A673 (cell line): ENCODE measurements at regions not wholly inside any gene's neighbourhood (a gene's known extent, or its start where the extent isn't known, plus 50 kb on each side); places are given as distances from the start of the nearest gene placed in this dataset.

Source experiments
- BruUV-seq: library from RNA; stranded (reverse); fragments of 400-500 nt; replicated peaks from 2 replicates; lab custom pipeline; 2021; lab: Mats Ljungman, UMichigan
- CTCF ChIA-PET: fragments of 300-600 bp; sonication (Branson Sonifier 250); formaldehyde crosslinking; loops from one replicate; lab custom pipeline; 2022; ENCODE audit warnings: antibody characterized with exemption; lab: Charles Lee
- POLR2A ChIA-PET: fragments of 300-600 bp; sonication (Branson Sonifier 250); formaldehyde crosslinking; loops from one replicate; lab custom pipeline; 2022; ENCODE audit warnings: antibody characterized with exemption; ENCODE audit not compliant: low non-redundant PET; lab: Charles Lee
- DNase-seq: peaks from one replicate; pipeline ENCODE4 v3.0.0-alpha.2; 2015; ENCODE audit warnings: low spot score
- H3K27ac ChIP-seq: fragments of 200-600 bp; sonication (generic); 2 replicates; pipeline ENCODE4 v1.5.1; 2016; ENCODE audit warnings: mixed run types, low read depth, mild to moderate bottlenecking, mixed read lengths, antibody characterized with exemption, low read length; ENCODE audit not compliant: poor library complexity, severe bottlenecking
- H3K27me3 ChIP-seq: fragments of 200-600 bp; sonication (generic); replicated peaks from 2 replicates; pipeline ENCODE4 v1.6.1; 2017; ENCODE audit warnings: mixed run types, low read depth, mild to moderate bottlenecking, mixed read lengths, antibody characterized with exemption, low read length; ENCODE audit not compliant: insufficient read depth, poor library complexity
- H3K36me3 ChIP-seq: fragments of 200-600 bp; sonication (generic); 2 replicates; pipeline ENCODE4 v1.6.1; 2016; ENCODE audit warnings: mixed run types, mild to moderate bottlenecking, mixed read lengths, antibody characterized with exemption, low read length; ENCODE audit not compliant: insufficient read depth, poor library complexity, severe bottlenecking
- H3K4me1 ChIP-seq: fragments of 200-600 bp; sonication (generic); 2 replicates; pipeline ENCODE4 v1.6.1; 2017; ENCODE audit warnings: mixed run types, mild to moderate bottlenecking, mixed read lengths, antibody characterized with exemption, low read length; ENCODE audit not compliant: insufficient read depth, poor library complexity, severe bottlenecking
- H3K4me3 ChIP-seq: fragments of 200-600 bp; sonication (generic); 2 replicates; pipeline ENCODE4 v1.5.1; 2016; ENCODE audit warnings: low read depth, mixed run types, mild to moderate bottlenecking, mixed read lengths, low read length; ENCODE audit not compliant: poor library complexity, severe bottlenecking
- H3K9me3 ChIP-seq: fragments of 200-600 bp; sonication (generic); 2 replicates; pipeline ENCODE4 v1.6.1; 2016; ENCODE audit warnings: mixed run types, low read depth, mild to moderate bottlenecking, mixed read lengths, antibody characterized with exemption, low read length; ENCODE audit not compliant: poor library complexity, severe bottlenecking
- CTCF ChIP-seq: fragments of 300-800, 200-600 bp; sonication (generic); conservative IDR thresholded peaks from 2 replicates; pipeline ENCODE4 v1.5.1; 2017; ENCODE audit warnings: low read depth, mild to moderate bottlenecking, antibody characterized with exemption, low read length, moderate library complexity, mixed read lengths
- EZH2 ChIP-seq: fragments of 200-600 bp; sonication (generic); IDR thresholded peaks from 2 replicates; pipeline ENCODE4 v1.6.1; 2017; ENCODE audit warnings: borderline replicate concordance, low read depth, mild to moderate bottlenecking, mixed read lengths, antibody characterized with exemption, low read length; ENCODE audit not compliant: poor library complexity, severe bottlenecking
- intact Hi-C: fragments of 100-400 bp; cut with micrococcal nuclease; formaldehyde crosslinking; loops from one replicate; pipeline ENCODE4 v1.10.0; 2022; ENCODE audit not compliant: unreplicated experiment

DNA sequence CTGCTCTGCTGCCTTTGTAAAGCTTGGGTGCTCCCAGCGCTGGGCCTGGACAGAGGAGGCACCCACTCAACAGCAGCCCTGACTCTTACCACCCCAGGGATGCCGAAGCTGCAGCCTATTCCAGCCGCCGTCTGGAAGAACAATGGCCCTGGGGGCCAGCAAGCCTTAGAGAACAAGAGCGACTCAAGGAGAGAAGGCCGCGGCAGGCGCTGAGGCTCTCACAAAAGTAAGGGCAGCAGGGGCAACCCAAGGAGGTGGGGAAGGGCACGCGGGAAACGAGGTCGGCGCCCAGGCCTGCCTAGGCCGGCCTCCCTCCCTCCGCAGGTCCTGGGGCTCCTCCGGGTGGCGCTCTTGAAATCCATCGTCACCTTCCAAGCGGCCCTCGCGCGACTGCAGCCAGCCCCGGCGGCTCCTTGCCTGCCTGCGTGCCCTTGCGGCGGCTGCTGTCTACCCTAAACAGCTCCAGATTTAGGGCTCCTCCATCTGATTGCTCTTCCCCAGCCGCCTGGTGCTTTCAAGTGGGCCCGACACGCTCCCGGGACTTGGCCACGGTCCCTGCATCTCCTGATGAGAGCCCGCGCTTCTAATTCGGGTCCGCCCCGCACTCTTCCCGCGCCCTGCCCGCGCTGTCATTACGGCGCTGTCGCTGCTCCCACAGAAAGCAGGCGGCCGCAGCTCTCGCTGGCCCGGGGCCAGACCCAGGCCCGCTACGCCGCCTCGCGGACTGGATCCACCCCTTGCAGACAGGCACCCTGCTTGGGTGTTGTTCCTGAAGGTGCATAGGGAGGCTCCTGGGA is 213.3 kb downstream of the SEMA6A start:
- TF ChIP-seq CTCF (0 out of 2 replicates have a peak, but pooled peaks have one; percentile 24), EZH2 (no peak)
- Histone ChIP-seq H3K27me3 (no peaks in the 10 kb centered on the region), H3K4me1 (no peaks in the 10 kb centered on the region), H3K27ac (no peak overlapping the region), H3K4me3 (peak overlapping the region; percentile 29), H3K36me3 (no peaks in the 10 kb centered on the region), H3K9me3 (no peaks in the 10 kb centered on the region)
- DNase-seq = peak; percentile 54
- CTCF ChIA-PET = no interaction called here
- POLR2A ChIA-PET = no interaction called here
- intact Hi-C loops = no loop called here
- BruUV-seq = no TSS peak

- H3K9me3 ChIP-seq = no peaks in the 10 kb centered on the region
- CTCF ChIA-PET = no interaction called here
- H3K27me3 ChIP-seq = no peaks in the 10 kb centered on the region
- peak; percentile 12 for DNase-seq
- H3K36me3 ChIP-seq = no peaks in the 10 kb centered on the region
- no peaks in the 10 kb centered on the region for H3K4me1 ChIP-seq
- intact Hi-C loops = no loop called here
- TF ChIP-seq CTCF (no peak), EZH2 (no peak)
- no peak overlapping the region for H3K4me3 ChIP-seq
- no peak overlapping the region for H3K27ac ChIP-seq
- POLR2A ChIA-PET = no interaction called here
- no TSS peak for BruUV-seq
Measured at GRCh38 chr5:116360008-116360853, 214.4 kb downstream of the SEMA6A start.

- CTCF ChIA-PET = no interaction called here
Measured at GRCh38 chr5:116359592-116359991, 215.0 kb downstream of the SEMA6A start.

More at GRCh38 chr5:116359592-116359991, 215.0 kb downstream of the SEMA6A start:
- no peak for TF ChIP-seq EZH2
- no peak for TF ChIP-seq CTCF
- Histone ChIP-seq H3K27me3 (no peaks in the 10 kb centered on the region), H3K36me3 (no peaks in the 10 kb centered on the region), H3K27ac (no peak overlapping the region), H3K9me3 (no peaks in the 10 kb centered on the region), H3K4me1 (no peaks in the 10 kb centered on the region), H3K4me3 (no peak overlapping the region)
- BruUV-seq = no TSS peak
- POLR2A ChIA-PET = no interaction called here
- intact Hi-C loops = no loop called here
- peak; percentile 36 for DNase-seq
